IPS-18a (cell line): ENCODE measurements at regions not wholly inside any gene's neighbourhood (a gene's known extent, or its start where the extent isn't known, plus 50 kb on each side); places are given as distances from the start of the nearest gene placed in this dataset.

Experiments used
- H3K27ac ChIP-seq: one replicate; pipeline ENCODE4 v1.5.1; 2013; ENCODE audit warnings: low read length
- H3K27me3 ChIP-seq: one replicate; pipeline ENCODE4 v1.6.1; 2013; ENCODE audit warnings: mild to moderate bottlenecking, low read length; ENCODE audit not compliant: control insufficient read depth, insufficient read depth
- H3K36me3 ChIP-seq: one replicate; pipeline ENCODE4 v1.6.1; 2013; ENCODE audit warnings: low read depth, low read length; ENCODE audit not compliant: control insufficient read depth
- H3K4me1 ChIP-seq: one replicate; pipeline ENCODE4 v1.6.1; 2013; ENCODE audit warnings: low read depth, low read length; ENCODE audit not compliant: control insufficient read depth
- H3K4me3 ChIP-seq: one replicate; pipeline ENCODE4 v1.5.1; 2013; ENCODE audit warnings: low read length
- H3K9ac ChIP-seq: one replicate; pipeline ENCODE4 v1.6.1; 2013; ENCODE audit warnings: mild to moderate bottlenecking, low read length, moderate library complexity
- H3K9me3 ChIP-seq: one replicate; pipeline ENCODE4 v1.6.1; 2013; ENCODE audit warnings: low read depth, low read length; ENCODE audit not compliant: control insufficient read depth

GRCh38 chr6:138719744-138720143 is 53.8 kb upstream of the CCDC28A start:
- H3K9ac ChIP-seq = no peak overlapping the region
- no peaks in the 10 kb centered on the region for H3K27me3 ChIP-seq
- H3K27ac ChIP-seq = no peak overlapping the region
- H3K36me3 ChIP-seq = no peaks in the 10 kb centered on the region
- no peak overlapping the region for H3K4me3 ChIP-seq
- no peaks in the 10 kb centered on the region for H3K4me1 ChIP-seq
- no peaks in the 10 kb centered on the region for H3K9me3 ChIP-seq

GRCh38 chr6:138722425-138723371 is 50.9 kb upstream of the CCDC28A start:
- H3K36me3 ChIP-seq = no peaks in the 10 kb centered on the region
- H3K4me1 ChIP-seq = no peaks in the 10 kb centered on the region
- no peaks in the 10 kb centered on the region for H3K9me3 ChIP-seq
- no peaks in the 10 kb centered on the region for H3K27me3 ChIP-seq
- H3K27ac ChIP-seq = no peak overlapping the region
- no peak overlapping the region for H3K9ac ChIP-seq
- no peak overlapping the region for H3K4me3 ChIP-seq
